T-helper 17 cell (primary cell): ENCODE measurements at regions not wholly inside any gene's neighbourhood (a gene's known extent, or its start where the extent isn't known, plus 50 kb on each side); places are given as distances from the start of the nearest gene placed in this dataset.
A peak's percentile ranks its signal among the peaks of the same experiment; 100 is the strongest.

Experiments used
- ATAC-seq: fragments of 150-1000 bp; cut with Tn5 transposase; 2 replicates; pipeline ENCODE4 v1.10.0; 2021; ENCODE audit warnings: mild to moderate bottlenecking, moderate library complexity
- DNase-seq, 3 donors: peaks; one replicate each; pipeline versions ENCODE4 v3.0.0 to v3.0.0-alpha.2; 2020 to 2021
- H3K9me3 ChIP-seq: one replicate; pipeline ENCODE4 v1.7.0; 2013; ENCODE audit warnings: low read length, mild to moderate bottlenecking; ENCODE audit not compliant: control insufficient read depth, poor library complexity, severe bottlenecking
- H3K27ac Mint-ChIP-seq: one replicate; pipeline ENCODE4 v1.8.0; 2022; ENCODE audit warnings: mild to moderate bottlenecking, moderate library complexity, mixed read lengths
- H3K27me3 Mint-ChIP-seq: one replicate; pipeline ENCODE4 v1.8.0; 2022; ENCODE audit warnings: mixed read lengths
- H3K36me3 Mint-ChIP-seq: one replicate; pipeline ENCODE4 v1.8.0; 2022; ENCODE audit warnings: low read depth, mixed read lengths
- H3K4me1 Mint-ChIP-seq: one replicate; pipeline ENCODE4 v1.8.0; 2022; ENCODE audit warnings: mild to moderate bottlenecking, mixed read lengths
- H3K4me3 Mint-ChIP-seq: one replicate; pipeline ENCODE4 v1.8.0; 2022; ENCODE audit warnings: mild to moderate bottlenecking, moderate library complexity, mixed read lengths

- peaks cover 9% of the 10 kb centered on the region for H3K27me3 Mint-ChIP-seq
- no peaks in the 10 kb centered on the region for H3K9me3 ChIP-seq
- H3K27ac Mint-ChIP-seq = peak overlapping the region; percentile 59
- DNase-seq = no peak
- peaks cover 22% of the 10 kb centered on the region for H3K4me1 Mint-ChIP-seq
- ATAC-seq = no peak
- peaks cover 5% of the 10 kb centered on the region for H3K36me3 Mint-ChIP-seq
- peak overlapping the region; percentile 57 for H3K4me3 Mint-ChIP-seq
Observed at GRCh38 chr13:44196196-44196751, 177.3 kb upstream of the SERP2 start.

- Mint-ChIP-seq H3K36me3 (peaks cover 5% of the 10 kb centered on the region), H3K4me3 (no peak overlapping the region), H3K27ac (peak overlapping the region; percentile 39), H3K27me3 (peaks cover 9% of the 10 kb centered on the region), H3K4me1 (peaks cover 22% of the 10 kb centered on the region)
- ATAC-seq = peak; percentile 61
- H3K9me3 ChIP-seq = no peaks in the 10 kb centered on the region
- no peak for DNase-seq
Observed at GRCh38 chr13:44197791-44198770, 175.5 kb upstream of the SERP2 start.

GRCh38 chr13:44198826-44199225, 174.8 kb upstream of the SERP2 start:
- Mint-ChIP-seq H3K4me3 (no peak overlapping the region), H3K36me3 (peaks cover 5% of the 10 kb centered on the region), H3K27me3 (peaks cover 10% of the 10 kb centered on the region), H3K27ac (no peak overlapping the region), H3K4me1 (peaks cover 22% of the 10 kb centered on the region)
- no peaks in the 10 kb centered on the region for H3K9me3 ChIP-seq
- ATAC-seq = no peak
- no peak for DNase-seq

- H3K9me3 ChIP-seq = no peaks in the 10 kb centered on the region
- no peak for DNase-seq
- Mint-ChIP-seq H3K4me3 (no peak overlapping the region), H3K27ac (no peak overlapping the region), H3K27me3 (peaks cover 18% of the 10 kb centered on the region), H3K36me3 (peaks cover 5% of the 10 kb centered on the region), H3K4me1 (peaks cover 22% of the 10 kb centered on the region)
- ATAC-seq = no peak
Observed at GRCh38 chr13:44199627-44200207, 173.9 kb upstream of the SERP2 start.

GRCh38 chr13:44206434-44206833, 167.2 kb upstream of the SERP2 start:
- no peak for ATAC-seq
- no peaks in the 10 kb centered on the region for H3K9me3 ChIP-seq
- no peak overlapping the region for H3K27ac Mint-ChIP-seq

GRCh38 chr13:44207476-44207875, 166.1 kb upstream of the SERP2 start:
- Mint-ChIP-seq H3K4me1 (no peaks in the 10 kb centered on the region), H3K36me3 (no peaks in the 10 kb centered on the region), H3K27ac (no peak overlapping the region), H3K27me3 (peaks cover 29% of the 10 kb centered on the region), H3K4me3 (no peak overlapping the region)
- H3K9me3 ChIP-seq = no peaks in the 10 kb centered on the region
- DNase-seq (no peak), ATAC-seq (no peak)

More at GRCh38 chr13:44206434-44206833, 167.2 kb upstream of the SERP2 start:
- Mint-ChIP-seq H3K27me3 (peaks cover 29% of the 10 kb centered on the region), H3K4me3 (no peak overlapping the region), H3K36me3 (no peaks in the 10 kb centered on the region), H3K4me1 (no peaks in the 10 kb centered on the region)
- DNase-seq = no peak

GRCh38 chr13:44210525-44210924, 163.1 kb upstream of the SERP2 start:
- ATAC-seq = no peak
- Mint-ChIP-seq H3K36me3 (peaks cover 2% of the 10 kb centered on the region), H3K4me1 (no peaks in the 10 kb centered on the region), H3K27ac (no peak overlapping the region), H3K4me3 (no peak overlapping the region), H3K27me3 (peaks cover 32% of the 10 kb centered on the region)
- H3K9me3 ChIP-seq = no peaks in the 10 kb centered on the region
- no peak for DNase-seq

GRCh38 chr13:44211286-44211685, 162.3 kb upstream of the SERP2 start:
- Mint-ChIP-seq H3K27me3 (peaks cover 35% of the 10 kb centered on the region), H3K27ac (no peak overlapping the region), H3K36me3 (peaks cover 2% of the 10 kb centered on the region), H3K4me1 (no peaks in the 10 kb centered on the region), H3K4me3 (no peak overlapping the region)
- DNase-seq = no peak
- ATAC-seq = no peak
- no peaks in the 10 kb centered on the region for H3K9me3 ChIP-seq

GRCh38 chr13:44211704-44212346, 161.8 kb upstream of the SERP2 start:
- ATAC-seq = no peak
- no peak for DNase-seq
- no peak overlapping the region for H3K27ac Mint-ChIP-seq
- no peaks in the 10 kb centered on the region for H3K4me1 Mint-ChIP-seq
- no peak overlapping the region for H3K4me3 Mint-ChIP-seq
- peaks cover 2% of the 10 kb centered on the region for H3K36me3 Mint-ChIP-seq
- no peaks in the 10 kb centered on the region for H3K9me3 ChIP-seq
- H3K27me3 Mint-ChIP-seq = peaks cover 31% of the 10 kb centered on the region

GRCh38 chr13:44212633-44213396, 160.8 kb upstream of the SERP2 start:
- Mint-ChIP-seq H3K27ac (no peak overlapping the region), H3K4me3 (no peak overlapping the region), H3K36me3 (peaks cover 2% of the 10 kb centered on the region), H3K27me3 (peaks cover 25% of the 10 kb centered on the region), H3K4me1 (no peaks in the 10 kb centered on the region)
- ATAC-seq (no peak), DNase-seq (no peak)
- H3K9me3 ChIP-seq = no peaks in the 10 kb centered on the region

GRCh38 chr13:44218501-44219240, 155.0 kb upstream of the SERP2 start:
- ATAC-seq = no peak
- Mint-ChIP-seq H3K4me3 (no peak overlapping the region), H3K36me3 (peaks cover 1% of the 10 kb centered on the region), H3K27me3 (peaks cover 30% of the 10 kb centered on the region), H3K27ac (no peak overlapping the region), H3K4me1 (peaks cover 3% of the 10 kb centered on the region)
- H3K9me3 ChIP-seq = no peaks in the 10 kb centered on the region
- DNase-seq = no peak
